Motor neuron (in vitro differentiated cells): ENCODE measurements at regions not wholly inside any gene's neighbourhood (a gene's known extent, or its start where the extent isn't known, plus 50 kb on each side); places are given as distances from the start of the nearest gene placed in this dataset.

Experiments
- ATAC-seq, 8 experiments: fragments of 200-7000 bp; cut with Tn5 transposase; replicated peaks in 6 of 8; 2 replicates each; pipeline ENCODE4 v1.8.0; 2021; ENCODE audit warnings: mild to moderate bottlenecking in 8 of 8, moderate library complexity in 8 of 8
- H3K27ac ChIP-seq, 2 donors: fragments of 250-450 bp; sonication (Bioruptor Pico); 2 replicates each; pipeline ENCODE4 v1.9.0; 2021; ENCODE audit warnings: antibody characterized with exemption in 2 of 2, mild to moderate bottlenecking in 2 of 2, moderate library complexity in 1 of 2
- H3K4me1 ChIP-seq, 2 donors: fragments of 250-450 bp; sonication (Bioruptor Pico); replicated peaks in 1 of 2; 2 replicates each; pipeline ENCODE4 v1.6.1; 2021; ENCODE audit warnings: antibody characterized with exemption in 2 of 2, mild to moderate bottlenecking in 2 of 2, moderate library complexity in 1 of 2
- H3K4me3 ChIP-seq, 5 donors: fragments of 250-450 bp; sonication (Bioruptor Pico); 2 replicates each; pipeline ENCODE4 v1.9.0; 2021; ENCODE audit warnings: antibody characterized with exemption in 5 of 5, mild to moderate bottlenecking in 5 of 5, moderate library complexity in 4 of 5
- WGBS, 10 experiments: fragments of 450-650 bp; shearing (Covaris generic); methylation state at CpG; one replicate each; pipeline ENCODE4 v1.0.0; 2022; 5-methylcytosine and 5-hydroxymethylcytosine counted together
- in situ Hi-C, 9 experiments: fragments of 400-800 bp; cut with MboI; loops; one replicate each; pipeline ENCODE4 v1.15.0; 2021; ENCODE audit warnings: low sequenced_read_pairs in 9 of 9, low pct_unique_long_range_greater_than_20kb in 2 of 9; ENCODE audit not compliant: unreplicated experiment in 9 of 9

DNA sequence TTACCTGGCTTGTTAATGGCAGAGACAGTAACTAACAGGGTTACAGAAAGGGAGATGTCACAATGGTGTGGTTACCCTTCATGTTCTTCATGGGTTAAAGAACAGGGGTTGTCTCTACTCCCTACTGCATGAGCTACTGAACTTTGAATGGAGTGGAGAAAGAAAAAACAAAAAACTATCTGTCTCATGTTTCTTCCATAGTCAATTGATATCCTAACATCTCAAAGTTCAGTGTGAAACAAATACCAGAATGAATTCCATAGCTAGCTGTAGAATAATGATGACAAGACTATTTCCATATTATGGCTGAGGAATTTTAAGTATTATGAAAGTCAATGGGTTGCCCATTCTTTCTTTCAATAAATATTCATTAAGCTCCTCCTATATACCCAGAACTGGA lies 161.3 kb upstream of the LPP start:
- H3K4me3 ChIP-seq = no peak overlapping the region
- in situ Hi-C loops = no loop called here
- peak in 1 of 8 experiments; percentile 47 for ATAC-seq

GRCh38 chr3:187994221-187995042 lies 159.5 kb upstream of the LPP start:
- peaks cover 7 to 14% of the 10 kb centered on the region in 2 donors for H3K4me1 ChIP-seq
- in situ Hi-C loops = no loop called here
- peak in 3 of 8 experiments; percentile 12 to 46 (median 38) for ATAC-seq
- WGBS, 10 experiments = 37 to 66% (median 50%) methylated on average over 1 to 4 of the region's 4 CpGs; no CpG with 5 or more reads in 1 of the 10 experiments
- H3K27ac ChIP-seq = no peak overlapping the region
- no peak overlapping the region for H3K4me3 ChIP-seq

More for the DNA sequence above, 161.3 kb upstream of the LPP start:
- no peak overlapping the region for H3K27ac ChIP-seq
- H3K4me1 ChIP-seq = peaks cover 7 to 16% of the 10 kb centered on the region in 2 donors

DNA sequence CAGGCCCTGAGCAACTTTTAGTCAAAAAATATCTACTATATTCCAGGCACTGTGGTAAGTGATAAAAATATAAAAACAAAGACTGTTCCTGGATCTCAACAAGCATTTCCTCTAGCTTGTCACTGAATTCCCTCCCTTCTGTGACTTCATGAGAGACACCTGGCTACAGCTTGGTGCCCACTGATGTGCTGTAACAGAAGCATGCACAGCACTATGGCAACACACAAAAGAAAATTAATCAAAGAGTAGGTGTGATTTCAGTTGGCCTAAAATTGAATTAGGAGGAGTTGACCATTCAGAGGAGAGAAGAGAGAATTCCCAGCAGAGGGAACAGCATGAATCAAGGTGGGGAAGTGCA lies 158.9 kb upstream of the LPP start:
- H3K4me1 ChIP-seq = peaks cover 2 to 8% of the 10 kb centered on the region in 2 donors

GRCh38 chr3:187995667-187996066 lies 158.3 kb upstream of the LPP start:
- no peak overlapping the region for H3K4me3 ChIP-seq
- peaks cover 0 to 3% of the 10 kb centered on the region in 2 donors for H3K4me1 ChIP-seq
- no peak overlapping the region for H3K27ac ChIP-seq
- in situ Hi-C loops = no loop called here
- peak in 2 of 8 experiments; percentile 64 to 65 for ATAC-seq

More for the DNA sequence above, 158.9 kb upstream of the LPP start:
- in situ Hi-C loops = no loop called here
- ATAC-seq = no peak
- Histone ChIP-seq H3K27ac (no peak overlapping the region), H3K4me3 (no peak overlapping the region)

DNA sequence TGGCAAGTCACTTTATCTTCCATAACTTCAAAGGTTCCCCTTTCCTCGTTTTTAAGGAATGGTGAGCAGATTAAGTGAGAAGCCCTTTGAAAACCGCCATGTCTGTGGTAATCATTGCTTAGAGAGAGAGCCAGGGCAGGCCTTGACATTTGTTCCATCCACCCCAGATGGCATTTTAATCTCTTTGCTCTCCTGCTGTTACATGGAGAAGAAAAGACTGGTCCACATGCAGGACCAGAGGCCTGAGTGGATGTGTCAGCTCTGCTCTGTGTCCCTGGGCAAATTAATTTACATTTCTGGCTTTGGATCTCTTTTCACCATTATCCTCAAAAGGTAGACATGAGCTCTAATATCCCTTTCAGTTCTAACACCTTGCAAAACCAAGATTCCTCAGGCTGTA lies 157.3 kb upstream of the LPP start:
- ATAC-seq = no peak
- in situ Hi-C loops = no loop called here
- H3K4me3 ChIP-seq = no peak overlapping the region
- peaks cover 0 to 3% of the 10 kb centered on the region in 2 donors for H3K4me1 ChIP-seq
- no peak overlapping the region for H3K27ac ChIP-seq
- 40 to 89% (median 73%) methylated on average over 1 to 2 of the region's 2 CpGs; no CpG with 5 or more reads in 3 of the 10 experiments for WGBS, 10 experiments

GRCh38 chr3:187997490-187997889 lies 156.5 kb upstream of the LPP start:
- WGBS, 10 experiments = 0 to 100% (median 76%) methylated on average over 1 to 5 of the region's 5 CpGs; no CpG with 5 or more reads in 1 of the 10 experiments

GRCh38 chr3:187997946-187998561 lies 155.9 kb upstream of the LPP start:
- in situ Hi-C loops = no loop called here
- no peak overlapping the region for H3K4me3 ChIP-seq
- H3K27ac ChIP-seq = no peak overlapping the region
- 69 to 100% (median 87%) methylated on average over 3 to 9 of the region's 9 CpGs; no CpG with 5 or more reads in 2 of the 10 experiments for WGBS, 10 experiments
- H3K4me1 ChIP-seq = peaks cover 0 to 3% of the 10 kb centered on the region in 2 donors
- ATAC-seq = no peak

More at GRCh38 chr3:187997490-187997889, 156.5 kb upstream of the LPP start:
- Histone ChIP-seq H3K4me3 (no peak overlapping the region), H3K27ac (no peak overlapping the region), H3K4me1 (peaks cover 0 to 3% of the 10 kb centered on the region in 2 donors)
- peak in 4 of 8 experiments; percentile 26 to 87 (median 59) for ATAC-seq
- in situ Hi-C loops = no loop called here

- no peak for ATAC-seq
- in situ Hi-C loops = no loop called here
- Histone ChIP-seq H3K27ac (no peak overlapping the region), H3K4me3 (no peak overlapping the region), H3K4me1 (peaks cover 3% of the 10 kb centered on the region in 2 donors)
- 41 to 100% (median 76%) methylated on average over 1 to 3 of the region's 3 CpGs for WGBS, 10 experiments
Observed at GRCh38 chr3:187998611-187999010, 155.3 kb upstream of the LPP start.

DNA sequence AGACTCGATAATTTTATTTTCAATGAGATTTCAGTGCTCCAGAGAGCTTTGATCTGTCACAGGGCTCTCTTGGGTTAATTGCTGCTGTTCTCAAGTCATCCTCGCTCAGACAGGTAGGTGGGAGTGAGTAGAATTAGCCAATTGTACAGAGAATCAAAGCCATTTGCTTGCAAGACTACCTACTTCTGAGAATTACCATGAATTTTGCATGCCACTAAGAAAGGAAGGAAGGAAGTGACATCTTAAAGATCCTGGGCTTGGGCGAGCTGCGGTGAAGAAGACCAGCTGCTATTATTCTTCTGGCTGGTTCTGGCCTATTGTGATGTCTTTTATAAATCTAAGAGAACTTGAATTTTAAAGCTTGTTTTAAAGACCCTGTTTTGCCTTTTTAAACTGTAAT lies 154.1 kb upstream of the LPP start:
- ATAC-seq = no peak
- peaks cover 0 to 3% of the 10 kb centered on the region in 2 donors for H3K4me1 ChIP-seq
- H3K4me3 ChIP-seq = no peak overlapping the region
- in situ Hi-C loops = no loop called here
- WGBS, 10 experiments = 63 to 100% (median 86%) methylated on average over 2 to 4 of the region's 4 CpGs
- no peak overlapping the region for H3K27ac ChIP-seq

DNA sequence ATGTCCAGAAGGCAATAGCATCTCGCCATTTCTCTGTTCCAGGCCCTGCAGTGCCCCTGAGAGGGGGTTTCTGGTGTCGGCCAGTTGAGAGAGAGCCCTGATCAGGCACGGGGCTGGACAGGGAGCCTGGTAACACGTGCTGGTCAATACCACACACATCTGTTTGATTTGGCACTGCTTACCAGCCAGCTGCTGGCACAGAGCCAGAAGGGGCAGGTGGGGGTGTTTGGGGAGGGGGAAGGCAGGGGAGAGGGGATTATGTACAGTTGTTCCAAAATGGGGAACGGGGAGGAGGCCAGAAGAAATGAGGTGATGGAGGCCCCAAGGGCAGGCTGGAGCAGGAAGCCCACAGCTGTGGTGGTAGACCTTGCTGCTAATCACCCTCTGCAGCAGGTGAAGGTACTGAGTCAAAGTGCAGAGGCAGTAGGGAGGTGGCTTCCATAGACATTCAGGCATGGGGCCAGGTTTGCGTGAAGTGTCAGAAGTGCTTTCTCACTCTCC lies 153.5 kb upstream of the LPP start:
- in situ Hi-C loops = no loop called here
- Histone ChIP-seq H3K4me3 (no peak overlapping the region), H3K4me1 (peaks cover 0 to 3% of the 10 kb centered on the region in 2 donors), H3K27ac (no peak overlapping the region)
- WGBS, 10 experiments = 8 to 100% (median 78%) methylated on average over 1 to 5 of the region's 6 CpGs; no CpG with 5 or more reads in 1 of the 10 experiments
- ATAC-seq = peak in 1 of 8 experiments; percentile 79

DNA sequence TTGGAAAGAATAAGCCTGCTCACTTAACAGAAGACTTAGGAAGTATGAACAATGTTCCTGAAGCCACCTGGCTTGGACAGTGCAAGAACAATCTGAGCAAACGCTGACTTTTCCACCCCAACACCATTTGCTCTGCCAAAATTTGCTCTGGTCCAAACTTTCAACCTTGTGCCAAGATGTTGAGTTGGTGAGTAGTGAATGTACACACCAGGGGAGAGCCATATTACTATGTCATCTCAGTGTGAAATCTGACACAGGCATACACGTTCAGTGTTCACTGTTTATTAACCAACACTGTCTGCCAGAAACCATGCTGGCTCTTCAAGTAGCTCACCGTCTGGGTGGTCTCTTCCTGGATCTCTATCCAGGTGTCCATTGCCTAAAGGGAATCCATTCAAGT lies 152.9 kb upstream of the LPP start:
- in situ Hi-C loops = no loop called here

GRCh38 chr3:188001926-188002325 lies 152.0 kb upstream of the LPP start:
- no peak overlapping the region for H3K4me3 ChIP-seq

More for the DNA sequence above, 152.9 kb upstream of the LPP start:
- no peak overlapping the region for H3K27ac ChIP-seq
- H3K4me3 ChIP-seq = no peak overlapping the region
- 0 to 100% (median 80%) methylated on average over 1 to 3 of the region's 3 CpGs; no CpG with 5 or more reads in 1 of the 10 experiments for WGBS, 10 experiments
- H3K4me1 ChIP-seq = peaks cover 0 to 3% of the 10 kb centered on the region in 2 donors
- no peak for ATAC-seq

GRCh38 chr3:188002626-188003138 lies 151.3 kb upstream of the LPP start:
- Histone ChIP-seq H3K4me3 (no peak overlapping the region), H3K27ac (no peak overlapping the region), H3K4me1 (peaks cover 0 to 3% of the 10 kb centered on the region in 2 donors)
- in situ Hi-C loops = no loop called here
- 80 to 100% (median 100%) methylated on average over 1 of the region's 1 CpG; no CpG with 5 or more reads in 3 of the 10 experiments for WGBS, 10 experiments
- ATAC-seq = no peak

More at GRCh38 chr3:188001926-188002325, 152.0 kb upstream of the LPP start:
- H3K27ac ChIP-seq = no peak overlapping the region
- in situ Hi-C loops = no loop called here
- no peak for ATAC-seq
- H3K4me1 ChIP-seq = peaks cover 0 to 3% of the 10 kb centered on the region in 2 donors
